ENCODE measurements at regions not wholly inside any gene's neighbourhood (a gene's known extent, or its start where the extent isn't known, plus 50 kb on each side); places are given as distances from the start of the nearest gene placed in this dataset.

DNA sequence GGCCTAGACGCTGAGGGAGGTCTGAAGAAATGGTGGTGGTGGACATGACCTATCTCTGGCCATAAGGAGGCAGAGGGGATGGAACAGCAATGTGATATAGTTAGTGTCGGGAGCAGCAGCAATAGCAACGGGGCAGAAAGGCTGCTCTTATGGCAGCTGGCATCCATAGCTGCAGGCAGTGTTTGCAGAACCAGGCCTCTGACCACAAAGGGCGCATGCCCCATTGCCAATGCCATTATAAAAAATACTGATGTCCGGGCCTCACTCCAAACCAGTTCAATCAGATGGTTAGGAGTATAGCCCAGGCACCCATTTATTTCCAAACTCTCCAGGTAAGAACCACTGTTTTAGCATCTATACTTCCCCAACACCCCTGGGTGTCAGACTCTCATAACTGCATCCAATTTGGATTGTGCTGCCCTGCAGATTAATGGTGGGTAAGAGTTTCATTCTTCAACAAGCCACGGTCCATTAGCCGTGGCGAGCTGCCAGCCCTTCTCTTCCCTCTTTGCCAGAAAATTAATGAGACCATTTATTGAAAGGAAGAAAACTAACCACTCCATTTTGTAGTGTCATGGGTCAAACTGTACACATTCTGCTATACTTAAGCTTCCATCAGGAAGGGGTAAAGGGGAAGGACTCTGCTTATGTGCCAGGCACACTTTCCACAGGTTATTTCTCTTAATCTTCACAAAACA, 72.8 kb upstream of the SPON1 start:
- TF ChIP-seq, protein P1, sequence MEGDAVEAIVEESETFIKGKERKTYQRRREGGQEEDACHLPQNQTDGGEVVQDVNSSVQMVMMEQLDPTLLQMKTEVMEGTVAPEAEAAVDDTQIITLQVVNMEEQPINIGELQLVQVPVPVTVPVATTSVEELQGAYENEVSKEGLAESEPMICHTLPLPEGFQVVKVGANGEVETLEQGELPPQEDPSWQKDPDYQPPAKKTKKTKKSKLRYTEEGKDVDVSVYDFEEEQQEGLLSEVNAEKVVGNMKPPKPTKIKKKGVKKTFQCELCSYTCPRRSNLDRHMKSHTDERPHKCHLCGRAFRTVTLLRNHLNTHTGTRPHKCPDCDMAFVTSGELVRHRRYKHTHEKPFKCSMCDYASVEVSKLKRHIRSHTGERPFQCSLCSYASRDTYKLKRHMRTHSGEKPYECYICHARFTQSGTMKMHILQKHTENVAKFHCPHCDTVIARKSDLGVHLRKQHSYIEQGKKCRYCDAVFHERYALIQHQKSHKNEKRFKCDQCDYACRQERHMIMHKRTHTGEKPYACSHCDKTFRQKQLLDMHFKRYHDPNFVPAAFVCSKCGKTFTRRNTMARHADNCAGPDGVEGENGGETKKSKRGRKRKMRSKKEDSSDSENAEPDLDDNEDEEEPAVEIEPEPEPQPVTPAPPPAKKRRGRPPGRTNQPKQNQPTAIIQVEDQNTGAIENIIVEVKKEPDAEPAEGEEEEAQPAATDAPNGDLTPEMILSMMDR (IDR thresholded peaks at IDR 0.05): no peak
- no peak for TF ChIP-seq POLR2A (IDR thresholded peaks at IDR 0.05)

Data from esophagus squamous epithelium (tissue), 4 donors.